BLaER1 (cell line): ENCODE measurements at regions not wholly inside any gene's neighbourhood (a gene's known extent, or its start where the extent isn't known, plus 50 kb on each side); places are given as distances from the start of the nearest gene placed in this dataset.

Source experiments
- H3K27ac ChIP-seq: shearing (Covaris generic); formaldehyde crosslinking; 2 replicates; pipeline ENCODE4 v1.8.1; 2022
- H3K27me3 ChIP-seq: shearing (Covaris generic); formaldehyde crosslinking; 2 replicates; pipeline ENCODE4 v1.8.1; 2022
- H3K36me3 ChIP-seq: shearing (Covaris generic); formaldehyde crosslinking; 2 replicates; pipeline ENCODE4 v1.8.1; 2022
- H3K4me1 ChIP-seq: shearing (Covaris generic); formaldehyde crosslinking; 2 replicates; pipeline ENCODE4 v1.8.1; 2022
- H3K4me2 ChIP-seq: shearing (Covaris generic); formaldehyde crosslinking; 2 replicates; pipeline ENCODE4 v1.8.1; 2022
- H3K4me3 ChIP-seq: shearing (Covaris generic); formaldehyde crosslinking; 2 replicates; pipeline ENCODE4 v1.8.1; 2022
- H3K9ac ChIP-seq: shearing (Covaris generic); formaldehyde crosslinking; 2 replicates; pipeline ENCODE4 v1.8.1; 2022
- H3K9me3 ChIP-seq: shearing (Covaris generic); formaldehyde crosslinking; 2 replicates; pipeline ENCODE4 v1.8.1; 2022
- H4K20me1 ChIP-seq: shearing (Covaris generic); formaldehyde crosslinking; 2 replicates; pipeline ENCODE4 v1.8.1; 2022
- Cebpa-rat ChIP-seq: shearing (Covaris generic); IDR thresholded peaks from 2 replicates; pipeline ENCODE4 v1.8.1; 2022

DNA sequence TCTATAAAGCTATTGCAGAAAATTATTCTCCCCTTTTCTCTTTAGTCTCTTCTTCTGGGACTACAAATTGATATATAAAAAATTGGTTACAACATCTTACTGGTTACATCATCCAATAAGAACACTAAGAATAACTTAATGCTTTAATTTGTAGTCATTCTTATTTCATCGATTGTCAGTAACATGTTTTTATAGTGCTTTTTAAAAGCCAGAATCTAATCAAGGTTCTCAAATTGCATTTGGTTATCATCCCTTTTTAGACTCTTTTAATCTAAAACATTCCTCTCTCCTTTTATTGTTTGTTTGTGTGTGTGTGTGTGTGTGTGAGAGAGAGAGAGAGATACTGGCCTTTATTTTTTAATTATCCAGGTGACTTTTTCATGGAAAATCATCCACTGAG, 377.1 kb upstream of the MEIS1 start:
- Histone ChIP-seq H3K4me2 (no peak overlapping the region), H3K9ac (no peak overlapping the region), H3K27me3 (no peaks in the 10 kb centered on the region), H3K4me1 (no peaks in the 10 kb centered on the region), H4K20me1 (no peaks in the 10 kb centered on the region), H3K27ac (no peak overlapping the region), H3K9me3 (no peaks in the 10 kb centered on the region), H3K36me3 (no peaks in the 10 kb centered on the region), H3K4me3 (no peak overlapping the region)
- TF ChIP-seq Cebpa-rat: no peak

DNA sequence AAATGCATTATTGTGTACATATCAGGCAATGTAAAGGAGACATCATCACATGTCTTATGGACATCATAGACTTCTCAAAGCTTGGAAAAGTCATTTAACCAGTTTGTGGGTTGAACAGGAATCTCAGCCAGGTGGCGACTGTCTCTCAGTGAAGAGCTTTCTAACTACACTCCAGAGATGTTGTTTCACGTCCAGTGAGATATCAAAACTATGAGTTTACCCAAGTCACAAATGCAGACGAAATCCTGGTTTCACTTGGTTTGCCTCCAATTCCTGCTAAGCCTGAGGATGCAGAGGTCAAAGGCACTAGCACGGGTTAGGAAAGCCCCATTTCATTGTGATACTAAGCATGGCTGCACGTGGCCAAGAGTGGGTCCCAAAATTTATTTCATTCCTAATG, 384.5 kb upstream of the MEIS1 start:
- H3K27me3 ChIP-seq: no peaks in the 10 kb centered on the region
- H3K4me1 ChIP-seq: no peaks in the 10 kb centered on the region
- no peak overlapping the region for H3K4me2 ChIP-seq
- H4K20me1 ChIP-seq: no peaks in the 10 kb centered on the region
- no peaks in the 10 kb centered on the region for H3K9me3 ChIP-seq
- TF ChIP-seq Cebpa-rat: no peak
- H3K9ac ChIP-seq: no peak overlapping the region
- H3K27ac ChIP-seq: no peak overlapping the region
- no peaks in the 10 kb centered on the region for H3K36me3 ChIP-seq
- no peak overlapping the region for H3K4me3 ChIP-seq

DNA sequence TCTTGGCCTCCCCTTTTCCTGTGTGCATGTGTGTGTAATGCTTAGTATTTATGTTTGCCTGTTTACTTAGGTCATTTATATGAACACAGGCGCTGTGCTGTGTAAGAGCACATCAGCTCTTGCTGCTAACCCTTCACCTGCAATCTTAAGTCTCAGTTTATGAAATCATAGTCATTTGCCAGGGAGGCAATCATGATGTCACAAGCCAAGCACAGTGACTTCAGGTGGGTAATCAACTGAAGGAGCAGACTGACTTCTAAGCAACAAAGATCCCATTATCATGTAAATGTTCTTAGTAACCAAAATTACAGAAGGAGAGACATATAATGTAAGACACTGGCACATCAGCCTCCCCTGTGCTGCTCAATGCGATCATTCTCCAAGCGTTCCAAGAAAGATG, 386.3 kb upstream of the MEIS1 start:
- no peaks in the 10 kb centered on the region for H3K27me3 ChIP-seq
- TF ChIP-seq Cebpa-rat: no peak
- no peak overlapping the region for H3K27ac ChIP-seq
- H3K4me1 ChIP-seq: no peaks in the 10 kb centered on the region
- H3K36me3 ChIP-seq: no peaks in the 10 kb centered on the region
- no peaks in the 10 kb centered on the region for H4K20me1 ChIP-seq
- H3K4me3 ChIP-seq: no peak overlapping the region
- no peak overlapping the region for H3K4me2 ChIP-seq
- no peaks in the 10 kb centered on the region for H3K9me3 ChIP-seq
- no peak overlapping the region for H3K9ac ChIP-seq

- TF ChIP-seq Cebpa-rat: no peak
- Histone ChIP-seq H3K9me3 (no peaks in the 10 kb centered on the region), H3K9ac (no peak overlapping the region), H3K27me3 (no peaks in the 10 kb centered on the region), H3K27ac (no peak overlapping the region), H3K4me3 (no peak overlapping the region), H3K4me1 (no peaks in the 10 kb centered on the region), H4K20me1 (no peaks in the 10 kb centered on the region), H3K4me2 (no peak overlapping the region), H3K36me3 (no peaks in the 10 kb centered on the region)
Observed at GRCh38 chr2:66041902-66042657, 392.8 kb upstream of the MEIS1 start.

- Histone ChIP-seq H3K4me3 (no peak overlapping the region), H3K4me2 (no peak overlapping the region), H4K20me1 (no peaks in the 10 kb centered on the region), H3K27me3 (no peaks in the 10 kb centered on the region), H3K36me3 (no peaks in the 10 kb centered on the region), H3K27ac (no peak overlapping the region), H3K9me3 (no peaks in the 10 kb centered on the region), H3K4me1 (no peaks in the 10 kb centered on the region), H3K9ac (no peak overlapping the region)
- TF ChIP-seq Cebpa-rat: no peak
Observed at GRCh38 chr2:66036948-66037347, 398.0 kb upstream of the MEIS1 start.

- H3K9me3 ChIP-seq: no peaks in the 10 kb centered on the region
- no peak overlapping the region for H3K9ac ChIP-seq
- H3K4me1 ChIP-seq: no peaks in the 10 kb centered on the region
- no peak for TF ChIP-seq Cebpa-rat
- H3K27ac ChIP-seq: no peak overlapping the region
- H4K20me1 ChIP-seq: no peaks in the 10 kb centered on the region
- H3K4me2 ChIP-seq: no peak overlapping the region
- H3K4me3 ChIP-seq: no peak overlapping the region
- H3K27me3 ChIP-seq: no peaks in the 10 kb centered on the region
- no peaks in the 10 kb centered on the region for H3K36me3 ChIP-seq
Observed at GRCh38 chr2:66034467-66034866, 400.5 kb upstream of the MEIS1 start.

GRCh38 chr2:66032226-66032775, 402.6 kb upstream of the MEIS1 start:
- H3K36me3 ChIP-seq: no peaks in the 10 kb centered on the region
- no peaks in the 10 kb centered on the region for H3K9me3 ChIP-seq
- H3K4me1 ChIP-seq: no peaks in the 10 kb centered on the region
- no peaks in the 10 kb centered on the region for H3K27me3 ChIP-seq
- no peak overlapping the region for H3K4me3 ChIP-seq
- TF ChIP-seq Cebpa-rat: no peak
- no peak overlapping the region for H3K9ac ChIP-seq
- H3K4me2 ChIP-seq: no peak overlapping the region
- H3K27ac ChIP-seq: no peak overlapping the region
- H4K20me1 ChIP-seq: no peaks in the 10 kb centered on the region

GRCh38 chr2:66031236-66031635, 403.7 kb upstream of the MEIS1 start:
- no peak overlapping the region for H3K27ac ChIP-seq
- no peak overlapping the region for H3K9ac ChIP-seq
- no peaks in the 10 kb centered on the region for H3K9me3 ChIP-seq
- H3K4me1 ChIP-seq: no peaks in the 10 kb centered on the region
- no peaks in the 10 kb centered on the region for H3K27me3 ChIP-seq
- H3K4me2 ChIP-seq: no peak overlapping the region
- no peaks in the 10 kb centered on the region for H4K20me1 ChIP-seq
- TF ChIP-seq Cebpa-rat: no peak
- H3K4me3 ChIP-seq: no peak overlapping the region
- no peaks in the 10 kb centered on the region for H3K36me3 ChIP-seq

GRCh38 chr2:66030553-66030952, 404.4 kb upstream of the MEIS1 start:
- Histone ChIP-seq H4K20me1 (no peaks in the 10 kb centered on the region), H3K27ac (no peak overlapping the region), H3K4me2 (no peak overlapping the region), H3K9me3 (no peaks in the 10 kb centered on the region), H3K9ac (no peak overlapping the region), H3K27me3 (no peaks in the 10 kb centered on the region), H3K4me3 (no peak overlapping the region), H3K4me1 (no peaks in the 10 kb centered on the region), H3K36me3 (no peaks in the 10 kb centered on the region)
- TF ChIP-seq Cebpa-rat: no peak

DNA sequence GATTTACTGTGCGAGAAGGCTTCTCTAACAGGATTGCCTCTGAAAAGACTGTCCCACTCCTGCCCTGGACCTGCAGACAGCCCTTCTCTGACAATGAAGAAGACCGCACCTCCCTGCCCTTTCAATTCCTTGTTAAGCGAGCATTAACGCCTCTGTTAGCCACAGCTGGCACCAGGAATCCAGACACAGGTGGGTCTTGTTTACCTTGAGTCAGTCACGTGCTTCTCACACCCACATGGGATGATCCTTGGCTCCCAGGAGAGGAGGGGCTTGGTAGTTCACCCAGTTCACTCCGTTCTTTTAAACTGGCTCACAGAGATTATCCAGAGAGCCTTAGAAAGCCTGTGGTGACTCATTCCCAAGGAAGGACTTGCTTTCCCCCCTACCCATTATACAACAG, 410.5 kb upstream of the MEIS1 start:
- no peak overlapping the region for H3K9ac ChIP-seq
- H3K4me2 ChIP-seq: no peak overlapping the region
- H3K27me3 ChIP-seq: no peaks in the 10 kb centered on the region
- no peaks in the 10 kb centered on the region for H3K4me1 ChIP-seq
- no peaks in the 10 kb centered on the region for H4K20me1 ChIP-seq
- H3K36me3 ChIP-seq: no peaks in the 10 kb centered on the region
- H3K9me3 ChIP-seq: no peaks in the 10 kb centered on the region
- no peak overlapping the region for H3K4me3 ChIP-seq
- H3K27ac ChIP-seq: no peak overlapping the region
- no peak for TF ChIP-seq Cebpa-rat
